ENCODE measurements at regions not wholly inside any gene's neighbourhood (a gene's known extent, or its start where the extent isn't known, plus 50 kb on each side); places are given as distances from the start of the nearest gene placed in this dataset.

- Histone ChIP-seq H3F3A (ENCODE audit: insufficient read depth, low read length) (no peaks in the 10 kb centered on the region), H3K27me3 (replicated peaks; ENCODE audit: insufficient read depth, low read length) (no peaks in the 10 kb centered on the region), H3K4me3 (ENCODE audit: low read length) (no peak overlapping the region), H4K20me1 (ENCODE audit: insufficient read depth, low read length) (no peaks in the 10 kb centered on the region), H3K36me3 (replicated peaks; ENCODE audit: insufficient read depth, low read length) (no peaks in the 10 kb centered on the region), H3K9me3 (replicated peaks; ENCODE audit: insufficient read depth, low read length) (no peaks in the 10 kb centered on the region), H3K9ac (ENCODE audit: low read length) (no peak overlapping the region), H3K4me2 (ENCODE audit: low read depth, low read length) (no peak overlapping the region), H2AFZ (ENCODE audit: low read length) (no peak overlapping the region), H3K27ac (ENCODE audit: low read length) (no peak overlapping the region), H3K4me1 (ENCODE audit: low read length) (no peaks in the 10 kb centered on the region), H3K79me2 (ENCODE audit: low read length) (no peaks in the 10 kb centered on the region), H3K9me2 (replicated peaks; ENCODE audit: insufficient read depth, low read length) (no peaks in the 10 kb centered on the region)
- peak; percentile 58 for DNase-seq
- peak; percentile 89 for TF ChIP-seq CTCF (IDR thresholded peaks at IDR 0.05; ENCODE audit: low read length)
- TF ChIP-seq EZH2 (optimal IDR thresholded peaks at IDR 0.05; ENCODE audit: low read depth, low read length): no peak
These were observed 102.9 kb upstream of the SLC8A1 start for GRCh38 chr2:40554665-40555294.

- no peak overlapping the region for H3K4me3 ChIP-seq (ENCODE audit: low read length)
- H4K20me1 ChIP-seq (ENCODE audit: insufficient read depth, low read length): no peaks in the 10 kb centered on the region
- H3K27me3 ChIP-seq (replicated peaks; ENCODE audit: insufficient read depth, low read length): no peaks in the 10 kb centered on the region
- H3K4me1 ChIP-seq (ENCODE audit: low read length): no peaks in the 10 kb centered on the region
- H3F3A ChIP-seq (ENCODE audit: insufficient read depth, low read length): no peaks in the 10 kb centered on the region
- no peak overlapping the region for H3K4me2 ChIP-seq (ENCODE audit: low read depth, low read length)
- no peaks in the 10 kb centered on the region for H3K79me2 ChIP-seq (ENCODE audit: low read length)
- H3K9me2 ChIP-seq (replicated peaks; ENCODE audit: insufficient read depth, low read length): no peaks in the 10 kb centered on the region
- TF ChIP-seq CTCF (IDR thresholded peaks at IDR 0.05; ENCODE audit: low read length): no peak
- no peak overlapping the region for H2AFZ ChIP-seq (ENCODE audit: low read length)
- H3K27ac ChIP-seq (ENCODE audit: low read length): no peak overlapping the region
- H3K9ac ChIP-seq (ENCODE audit: low read length): no peak overlapping the region
- H3K36me3 ChIP-seq (replicated peaks; ENCODE audit: insufficient read depth, low read length): no peaks in the 10 kb centered on the region
- no peaks in the 10 kb centered on the region for H3K9me3 ChIP-seq (replicated peaks; ENCODE audit: insufficient read depth, low read length)
- no peak for DNase-seq
These were observed 104.4 kb upstream of the SLC8A1 start for GRCh38 chr2:40556293-40556692.

- no peak overlapping the region for H3K9ac ChIP-seq (ENCODE audit: low read length)
- no peaks in the 10 kb centered on the region for H3F3A ChIP-seq (ENCODE audit: insufficient read depth, low read length)
- H3K4me3 ChIP-seq (ENCODE audit: low read length): no peak overlapping the region
- H3K4me2 ChIP-seq (ENCODE audit: low read depth, low read length): no peak overlapping the region
- H3K36me3 ChIP-seq (replicated peaks; ENCODE audit: insufficient read depth, low read length): no peaks in the 10 kb centered on the region
- no peaks in the 10 kb centered on the region for H3K9me2 ChIP-seq (replicated peaks; ENCODE audit: insufficient read depth, low read length)
- H3K9me3 ChIP-seq (replicated peaks; ENCODE audit: insufficient read depth, low read length): no peaks in the 10 kb centered on the region
- no peaks in the 10 kb centered on the region for H3K79me2 ChIP-seq (ENCODE audit: low read length)
- no peaks in the 10 kb centered on the region for H4K20me1 ChIP-seq (ENCODE audit: insufficient read depth, low read length)
- no peak overlapping the region for H3K27ac ChIP-seq (ENCODE audit: low read length)
- H2AFZ ChIP-seq (ENCODE audit: low read length): no peak overlapping the region
- H3K27me3 ChIP-seq (replicated peaks; ENCODE audit: insufficient read depth, low read length): no peaks in the 10 kb centered on the region
- DNase-seq: no peak
- H3K4me1 ChIP-seq (ENCODE audit: low read length): no peaks in the 10 kb centered on the region
- TF ChIP-seq CTCF (IDR thresholded peaks at IDR 0.05; ENCODE audit: low read length) (no peak), EZH2phosphoT487 (IDR thresholded peaks at IDR 0.05; ENCODE audit: low read length) (no peak), EZH2 (optimal IDR thresholded peaks at IDR 0.05; ENCODE audit: low read depth, low read length) (no peak)
These were observed 104.8 kb upstream of the SLC8A1 start for GRCh38 chr2:40556739-40557138.

All from MM.1S (cell line).